Raji (cell line): ENCODE measurements at regions not wholly inside any gene's neighbourhood (a gene's known extent, or its start where the extent isn't known, plus 50 kb on each side); places are given as distances from the start of the nearest gene placed in this dataset.

Source experiments
- POLR2A ChIP-seq: IDR thresholded peaks from 2 replicates; pipeline ENCODE4 v1.6.1; 2011; ENCODE audit warnings: low read depth, low read length, control low read depth; ENCODE audit not compliant: insufficient read depth

DNA sequence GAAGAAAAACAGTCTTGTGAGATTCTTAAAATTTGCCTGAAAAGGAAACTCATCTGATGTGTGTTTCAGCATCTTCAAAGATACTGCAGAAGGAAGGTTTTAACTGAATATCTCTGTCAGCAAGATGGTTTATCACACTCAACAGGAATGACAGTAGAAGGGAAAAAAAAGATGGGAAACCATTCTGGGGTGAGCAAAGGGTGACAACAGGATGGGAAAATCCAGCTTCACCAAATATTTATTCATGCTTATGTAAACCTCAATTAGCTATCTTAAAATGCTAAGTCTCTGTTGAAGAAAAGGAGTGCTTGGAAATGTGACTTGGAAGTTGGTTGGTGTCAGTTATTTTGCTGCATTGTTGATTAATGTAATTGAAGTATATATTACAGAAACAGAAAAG, 82.2 kb downstream of the FZD1 start:
- TF ChIP-seq POLR2A: no peak

DNA sequence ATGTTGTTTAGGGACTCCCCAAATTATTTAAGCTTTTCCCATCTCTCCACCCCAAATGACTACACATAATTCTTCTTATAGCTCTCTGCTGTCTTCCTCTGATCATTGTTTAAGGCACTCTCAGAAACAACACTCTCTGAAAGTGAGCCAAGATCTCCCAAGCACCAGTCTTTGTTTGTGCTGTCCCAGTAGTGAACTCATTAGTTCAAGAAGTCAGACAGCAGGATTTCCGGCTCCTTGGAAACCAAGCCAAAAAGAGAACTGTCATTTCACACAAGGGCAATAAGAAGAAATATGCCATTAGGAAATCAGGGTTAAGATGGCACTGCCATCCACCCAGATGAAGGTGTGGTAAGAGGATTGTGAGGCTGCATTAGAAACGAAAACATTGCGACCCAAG, 83.1 kb downstream of the FZD1 start:
- no peak for TF ChIP-seq POLR2A

DNA sequence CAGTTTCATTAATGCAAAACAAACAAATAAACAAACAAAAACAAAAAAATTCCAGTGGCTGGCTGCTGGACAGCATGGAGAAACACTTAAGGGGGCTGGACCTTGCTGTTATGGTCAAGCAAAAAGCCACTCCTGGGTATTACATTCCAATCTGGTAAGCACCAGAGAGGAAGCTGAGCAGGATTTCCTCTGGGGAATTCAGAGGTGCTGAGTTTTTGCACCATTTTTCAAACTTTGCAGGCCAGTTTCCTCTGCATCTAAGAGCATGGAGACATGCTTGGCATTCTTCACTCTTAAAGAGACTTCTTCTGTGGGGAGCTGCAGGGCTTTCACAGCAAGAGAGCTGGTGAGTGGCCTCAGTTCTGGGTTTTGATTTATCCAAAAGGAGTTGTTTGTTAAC, 84.5 kb downstream of the FZD1 start:
- TF ChIP-seq POLR2A: no peak

DNA sequence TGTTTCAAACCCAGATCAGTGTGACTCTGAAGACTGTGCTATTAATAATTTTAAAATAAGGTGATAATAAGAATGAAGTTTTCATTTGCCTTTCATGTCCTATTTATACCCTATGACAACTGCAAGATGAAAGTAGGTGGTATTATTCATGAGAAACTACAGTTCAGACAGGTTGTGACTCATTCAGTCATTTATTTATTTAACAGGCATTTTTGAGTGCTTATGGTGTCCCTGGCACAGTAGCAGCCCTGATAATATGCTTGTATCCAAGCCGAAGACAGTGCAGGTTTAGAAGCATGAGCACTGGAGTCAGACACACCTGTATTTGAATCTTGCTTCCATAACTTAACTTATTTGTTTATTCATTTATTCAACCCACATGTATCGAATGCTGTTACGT, 87.1 kb downstream of the FZD1 start:
- TF ChIP-seq POLR2A: no peak

DNA sequence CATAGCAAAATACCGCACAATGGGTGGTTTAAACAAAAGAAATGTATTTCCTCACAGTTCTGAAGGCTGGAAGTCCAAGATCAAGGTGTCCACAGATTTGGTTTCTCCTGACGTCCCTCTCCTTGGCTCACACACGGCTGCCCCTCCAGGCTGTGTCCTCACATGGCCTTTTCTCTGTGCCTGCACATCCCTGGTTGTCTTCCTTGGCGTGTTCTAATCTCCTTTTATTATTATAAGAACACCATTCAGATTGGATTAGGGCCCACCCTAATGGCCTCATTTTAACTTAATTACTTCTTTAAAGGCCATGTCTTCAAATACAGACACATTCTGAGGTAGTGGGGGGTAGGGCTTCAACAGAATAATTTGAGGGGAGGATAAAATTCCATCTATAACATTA, 87.9 kb downstream of the FZD1 start:
- no peak for TF ChIP-seq POLR2A

DNA sequence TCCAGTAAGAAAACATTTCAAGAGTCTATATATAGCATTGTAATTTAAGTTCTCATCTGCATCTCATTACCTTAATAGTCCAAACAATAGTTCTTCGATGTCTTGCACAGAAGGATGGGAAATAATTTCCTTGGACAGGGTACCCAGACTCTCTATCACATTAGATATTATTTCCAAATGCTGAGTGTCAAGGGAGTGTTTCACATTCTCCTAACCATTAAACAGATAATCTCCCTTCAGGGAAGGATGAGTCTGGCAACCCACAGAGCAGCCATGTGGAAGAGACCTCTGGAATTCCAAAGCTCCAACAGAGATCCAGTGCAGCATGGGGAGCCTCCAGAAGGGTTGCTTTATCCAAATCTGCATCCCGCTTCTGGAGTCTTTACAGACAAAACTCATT, 89.6 kb downstream of the FZD1 start:
- TF ChIP-seq POLR2A: no peak

DNA sequence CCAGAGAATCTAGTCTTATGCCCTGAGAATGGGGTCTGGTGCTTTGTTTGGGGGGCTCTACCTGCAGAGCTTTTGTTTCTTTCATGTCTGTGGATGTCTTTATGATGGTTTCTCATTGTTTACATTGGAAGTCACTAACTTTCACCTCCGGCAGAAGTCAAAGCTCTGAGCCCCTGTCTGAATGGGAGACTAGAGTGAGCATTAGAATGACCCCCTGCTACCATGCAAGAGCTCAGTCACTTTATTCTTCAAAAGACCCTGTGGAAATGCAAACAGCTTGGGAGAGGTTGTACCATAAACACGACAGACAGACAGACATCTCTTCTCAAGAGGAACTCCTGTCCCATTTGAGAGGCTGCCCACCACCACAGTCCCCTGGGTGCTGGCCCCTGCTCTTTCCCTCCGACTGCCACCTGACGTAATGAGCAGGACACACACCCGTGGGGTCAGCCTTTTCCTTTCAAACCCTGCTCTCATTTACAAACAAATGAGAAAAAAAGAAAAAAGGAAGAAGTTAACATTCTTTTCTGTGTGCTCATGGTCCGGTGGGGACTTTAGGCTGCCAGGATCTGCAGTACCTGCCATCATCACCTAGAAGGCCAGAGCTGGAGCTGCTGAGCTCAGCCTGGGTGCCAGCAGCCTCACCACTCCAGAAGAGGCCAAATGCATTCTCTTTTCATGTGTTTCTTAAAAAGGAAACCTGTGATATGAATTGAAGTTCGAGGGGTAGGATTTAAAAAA, 91.6 kb downstream of the FZD1 start:
- TF ChIP-seq POLR2A: no peak

DNA sequence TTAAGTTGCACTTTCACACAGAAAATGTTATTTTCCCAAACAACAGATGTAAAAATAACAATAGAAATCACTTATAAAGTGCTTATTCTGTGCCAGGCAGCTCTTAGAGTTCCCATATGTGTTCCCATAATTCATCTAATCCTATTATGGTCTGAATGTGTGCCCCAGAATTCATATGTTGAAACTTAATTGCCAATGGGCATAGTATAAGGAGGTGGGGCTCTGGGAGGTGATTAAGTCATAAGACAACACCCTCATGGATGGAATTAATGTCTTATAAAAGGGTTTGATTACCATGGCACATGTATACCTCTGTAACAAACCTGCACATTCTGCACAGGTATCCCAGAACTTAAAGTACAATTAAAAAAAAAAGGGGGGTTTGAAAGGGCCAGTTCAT, 92.7 kb downstream of the FZD1 start:
- no peak for TF ChIP-seq POLR2A

DNA sequence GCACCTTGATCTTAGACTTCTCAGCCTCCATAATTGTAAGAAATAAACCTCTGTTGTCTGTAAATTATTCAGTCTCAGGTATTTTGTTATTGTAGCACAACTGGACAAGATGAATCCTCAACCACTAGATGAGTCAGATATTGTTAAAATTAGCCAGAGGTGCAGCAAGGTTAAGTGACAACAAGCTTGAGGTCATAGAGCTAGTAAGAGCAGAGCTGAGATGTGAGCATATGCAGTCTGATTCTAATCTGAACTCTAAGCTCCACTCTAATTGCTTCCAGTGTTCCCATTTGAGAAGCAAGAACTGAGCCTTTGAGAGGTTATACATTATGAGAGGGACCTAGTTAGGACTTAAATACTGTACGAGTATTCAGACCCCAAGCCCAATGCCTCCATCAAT, 93.1 kb downstream of the FZD1 start:
- no peak for TF ChIP-seq POLR2A

DNA sequence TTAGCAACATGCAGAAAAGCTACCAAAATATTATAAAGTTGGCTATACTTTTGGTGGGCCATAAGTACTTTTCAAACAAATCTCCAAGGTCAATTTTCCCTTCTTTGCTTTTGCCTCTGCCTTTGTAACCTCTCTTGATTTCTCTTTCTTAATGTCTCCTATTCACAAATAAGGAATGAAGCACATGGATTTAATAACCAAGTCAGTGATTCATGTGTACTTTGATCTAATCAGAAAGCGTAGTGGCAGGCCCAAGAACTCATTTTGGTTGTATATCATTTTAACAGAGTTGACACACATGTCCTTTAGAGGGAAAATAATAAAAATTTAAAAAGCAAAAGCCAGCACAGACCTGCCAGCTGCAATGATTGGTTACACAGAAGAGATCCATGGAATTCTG, 93.7 kb downstream of the FZD1 start:
- TF ChIP-seq POLR2A: no peak

DNA sequence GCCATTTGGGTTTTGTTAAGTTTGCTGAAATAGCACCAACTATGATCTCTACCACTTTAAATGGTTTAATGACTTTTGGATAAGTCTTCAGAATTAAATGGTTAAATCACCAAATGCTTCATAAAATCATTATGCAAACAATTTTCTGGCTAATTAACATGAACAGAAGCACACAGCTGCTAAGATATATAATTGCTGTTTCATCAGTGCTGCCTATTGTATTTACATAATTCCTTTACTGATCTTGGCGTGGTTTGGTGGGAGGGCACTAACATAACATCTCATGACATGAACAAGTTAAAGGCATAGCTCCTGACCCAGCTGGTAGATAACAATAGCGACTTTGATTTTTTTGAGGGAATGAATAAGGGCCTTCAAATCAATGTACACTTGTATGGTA, 94.1 kb downstream of the FZD1 start:
- TF ChIP-seq POLR2A: no peak

DNA sequence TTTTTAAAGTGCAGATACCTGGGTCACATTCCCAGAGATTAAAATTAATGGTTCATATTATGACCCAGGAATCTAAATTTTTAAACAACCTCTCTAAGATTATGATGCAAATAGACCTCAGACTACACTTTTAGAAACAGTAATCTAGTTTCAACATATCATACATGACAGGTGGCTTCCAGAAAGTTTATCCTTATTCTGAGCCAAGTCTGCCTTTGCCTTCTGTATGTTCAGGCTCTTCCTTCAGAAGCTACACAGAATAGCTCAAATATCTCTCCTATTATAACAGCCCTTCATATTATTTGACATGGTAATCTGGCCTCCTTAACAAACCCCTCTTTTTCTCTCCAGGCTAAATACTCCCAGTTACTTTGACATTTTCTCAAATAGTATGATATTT, 101.9 kb downstream of the FZD1 start:
- TF ChIP-seq POLR2A: no peak

DNA sequence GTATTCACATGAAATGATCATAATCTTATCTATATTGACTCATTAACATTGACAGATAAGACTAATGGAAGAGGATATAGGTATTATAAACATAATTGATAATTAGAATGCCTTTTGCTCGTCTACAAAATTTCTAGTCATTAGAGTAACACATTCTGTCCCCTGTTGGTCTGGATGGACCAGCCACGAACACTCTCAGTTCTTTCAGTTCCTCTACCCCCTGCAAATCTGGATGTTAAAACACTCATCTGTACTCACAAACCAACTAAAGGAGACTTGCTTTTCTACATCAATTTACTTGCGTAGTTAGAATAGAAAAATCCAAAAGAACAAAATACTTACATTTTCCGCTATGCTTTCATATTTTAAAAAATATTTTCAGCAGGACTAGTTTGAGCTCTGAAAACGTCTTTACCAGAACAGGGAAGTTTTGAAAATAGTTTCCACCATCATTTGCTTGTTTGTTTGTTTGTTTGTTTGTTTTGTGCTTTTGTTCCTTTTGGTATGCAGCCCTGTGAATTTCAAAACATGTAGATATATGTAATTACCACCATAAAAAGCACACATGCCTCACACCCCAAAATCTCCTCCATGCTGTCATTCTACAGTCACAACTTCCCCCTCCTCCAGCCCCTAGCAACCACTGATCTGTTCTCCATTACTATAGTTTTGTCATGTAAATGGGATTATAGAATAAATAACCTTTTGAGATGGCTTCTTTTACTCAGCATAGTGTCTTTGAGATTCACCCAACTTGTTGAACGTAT, 103.8 kb downstream of the FZD1 start:
- no peak for TF ChIP-seq POLR2A

DNA sequence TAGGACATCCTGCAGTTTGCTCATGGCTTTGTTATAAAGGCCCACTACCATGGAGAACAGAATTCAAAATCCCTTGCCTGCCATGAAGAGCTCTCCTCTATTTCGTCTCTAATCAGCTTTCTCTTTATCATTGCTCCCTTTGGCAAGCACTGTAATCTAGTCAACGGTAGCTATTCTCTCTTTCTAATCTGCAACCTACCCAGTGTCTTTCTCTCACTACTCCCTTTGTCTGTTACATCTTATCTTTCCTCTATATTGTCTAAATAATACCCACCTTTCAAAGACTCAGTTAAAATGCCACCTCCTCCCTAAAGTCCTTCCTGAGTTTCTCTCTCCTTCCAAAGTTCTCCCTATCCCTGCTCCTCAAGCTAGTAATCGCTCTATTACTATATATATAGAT, 108.1 kb downstream of the FZD1 start:
- no peak for TF ChIP-seq POLR2A

DNA sequence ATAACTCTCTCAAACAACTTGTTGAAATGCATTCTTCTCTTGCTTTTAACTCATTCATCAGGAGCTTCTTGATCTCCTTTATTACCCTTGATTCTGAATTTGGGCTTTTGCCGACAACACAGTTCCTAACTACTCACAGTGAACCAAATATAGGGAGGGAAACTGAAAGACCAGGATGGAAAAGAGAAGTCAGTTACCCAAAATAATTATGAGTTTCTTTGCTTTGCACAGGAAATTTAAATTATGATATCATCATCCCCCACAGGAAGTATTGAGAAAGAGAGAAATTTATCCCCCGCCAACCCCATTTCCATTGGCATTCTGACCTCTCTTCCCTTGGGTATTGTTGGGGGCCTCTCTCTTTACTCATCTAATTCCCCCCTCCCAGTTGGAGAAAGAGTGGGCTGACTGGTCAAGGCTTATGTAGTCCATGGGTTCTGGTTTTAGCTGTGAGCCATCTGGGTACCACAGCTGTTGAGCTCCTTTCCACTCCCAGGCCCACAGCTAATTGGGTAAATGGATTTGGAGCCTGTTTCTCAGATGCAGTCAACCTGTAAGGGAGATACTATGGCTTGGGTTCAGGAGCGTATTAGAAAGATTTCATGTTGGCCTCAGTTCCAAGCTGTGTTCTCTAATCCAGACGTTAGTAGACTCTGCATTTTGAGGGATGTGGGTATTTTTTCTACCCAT, 109.0 kb downstream of the FZD1 start:
- TF ChIP-seq POLR2A: no peak
